Panc1 (cell line): ENCODE measurements at regions not wholly inside any gene's neighbourhood (a gene's known extent, or its start where the extent isn't known, plus 50 kb on each side); places are given as distances from the start of the nearest gene placed in this dataset.

Experiments used
- POLR2AphosphoS5 ChIP-seq: IDR thresholded peaks from 2 replicates; pipeline ENCODE4 v1.6.1; 2012; ENCODE audit warnings: mild to moderate bottlenecking, low read depth, low read length, moderate library complexity
- SIN3A ChIP-seq: IDR thresholded peaks from 2 replicates; pipeline ENCODE4 v1.6.1; 2012; ENCODE audit warnings: low read depth, mild to moderate bottlenecking, low read length, moderate library complexity, borderline replicate concordance; ENCODE audit not compliant: insufficient read depth
- TCF7L2 ChIP-seq: IDR thresholded peaks from 2 replicates; pipeline ENCODE4 v1.6.1; 2011; ENCODE audit warnings: mild to moderate bottlenecking, low read depth, low read length, inconsistent platforms
- TF ChIP-seq, protein P1 (sequence below): fragments of 450-650 bp; IDR thresholded peaks from 2 replicates; pipeline ENCODE4 v1.5.1; 2017; ENCODE audit warnings: mild to moderate bottlenecking

DNA sequence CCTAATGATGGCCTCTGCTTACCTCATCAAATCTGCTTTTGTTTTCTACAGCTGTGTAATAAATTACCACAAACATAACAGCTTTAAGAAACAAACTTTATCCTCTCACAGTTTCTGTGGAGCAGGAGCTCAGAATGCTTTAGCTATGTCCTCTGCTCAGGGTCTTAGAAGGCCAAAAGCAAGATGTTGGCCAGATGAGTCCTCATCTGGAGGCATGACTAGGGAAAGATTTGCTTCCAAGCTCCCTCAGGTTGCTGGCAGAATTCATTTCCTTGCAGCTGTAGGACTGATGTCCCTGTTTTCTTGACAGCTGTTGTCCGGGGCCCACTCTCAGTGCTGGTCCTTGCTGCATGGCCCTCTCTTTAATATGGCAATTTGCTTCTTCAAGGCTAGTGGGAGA lies 116.7 kb upstream of the PDE5A start:
- TF ChIP-seq, protein P1, sequence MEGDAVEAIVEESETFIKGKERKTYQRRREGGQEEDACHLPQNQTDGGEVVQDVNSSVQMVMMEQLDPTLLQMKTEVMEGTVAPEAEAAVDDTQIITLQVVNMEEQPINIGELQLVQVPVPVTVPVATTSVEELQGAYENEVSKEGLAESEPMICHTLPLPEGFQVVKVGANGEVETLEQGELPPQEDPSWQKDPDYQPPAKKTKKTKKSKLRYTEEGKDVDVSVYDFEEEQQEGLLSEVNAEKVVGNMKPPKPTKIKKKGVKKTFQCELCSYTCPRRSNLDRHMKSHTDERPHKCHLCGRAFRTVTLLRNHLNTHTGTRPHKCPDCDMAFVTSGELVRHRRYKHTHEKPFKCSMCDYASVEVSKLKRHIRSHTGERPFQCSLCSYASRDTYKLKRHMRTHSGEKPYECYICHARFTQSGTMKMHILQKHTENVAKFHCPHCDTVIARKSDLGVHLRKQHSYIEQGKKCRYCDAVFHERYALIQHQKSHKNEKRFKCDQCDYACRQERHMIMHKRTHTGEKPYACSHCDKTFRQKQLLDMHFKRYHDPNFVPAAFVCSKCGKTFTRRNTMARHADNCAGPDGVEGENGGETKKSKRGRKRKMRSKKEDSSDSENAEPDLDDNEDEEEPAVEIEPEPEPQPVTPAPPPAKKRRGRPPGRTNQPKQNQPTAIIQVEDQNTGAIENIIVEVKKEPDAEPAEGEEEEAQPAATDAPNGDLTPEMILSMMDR, result no peak
- TF ChIP-seq TCF7L2 (no peak), SIN3A (no peak), POLR2AphosphoS5 (no peak)
